ENCODE measurements at regions not wholly inside any gene's neighbourhood (a gene's known extent, or its start where the extent isn't known, plus 50 kb on each side); places are given as distances from the start of the nearest gene placed in this dataset.

GRCh38 chr5:179422908-179423481 lies 77.7 kb upstream of the ADAMTS2 start:
- DNase-seq = no peak

GRCh38 chr5:179422213-179422855 lies 77.1 kb upstream of the ADAMTS2 start:
- no peak for DNase-seq

- no peak for DNase-seq
These were observed 76.1 kb upstream of the ADAMTS2 start for GRCh38 chr5:179421144-179421901.

DNA sequence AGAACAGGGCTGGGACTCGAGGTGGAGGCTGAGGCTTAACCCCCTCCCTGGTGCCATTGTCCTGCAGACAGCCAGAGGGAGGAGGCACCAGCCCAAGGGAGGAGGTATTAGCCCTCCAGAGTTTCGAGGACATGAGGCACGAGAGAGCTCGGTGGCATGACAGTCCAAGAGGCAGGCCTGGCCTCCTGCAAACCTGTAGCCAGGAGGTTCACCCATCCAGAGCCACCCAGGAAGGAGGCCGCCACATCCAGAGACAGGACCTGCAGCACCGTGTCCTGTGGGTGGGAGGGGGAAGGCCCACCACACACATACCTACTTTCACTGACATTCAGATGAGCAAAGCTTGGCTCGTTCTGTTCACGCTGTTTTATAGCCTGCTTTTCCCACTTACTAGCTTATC lies 75.2 kb upstream of the ADAMTS2 start:
- no peak for DNase-seq

DNA sequence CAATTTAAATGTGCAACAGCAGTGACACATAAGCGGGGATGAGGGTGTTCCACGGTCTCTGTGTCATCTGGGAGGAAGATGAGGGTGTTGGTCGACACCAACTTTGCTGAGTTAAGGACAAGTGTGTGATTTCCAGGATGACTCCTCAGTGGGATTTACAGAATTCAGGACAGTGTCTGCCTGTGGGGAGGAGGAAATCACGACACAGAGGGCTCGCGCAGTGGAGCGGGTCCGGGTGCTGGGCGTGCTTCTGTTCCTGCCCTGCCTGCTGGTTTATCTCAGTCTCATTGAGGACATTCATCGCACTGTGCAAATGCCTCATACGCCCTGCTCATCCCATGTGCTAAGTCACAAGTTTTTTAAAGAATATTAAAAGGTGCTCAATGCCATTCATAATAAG lies 73.7 kb upstream of the ADAMTS2 start:
- no peak for DNase-seq

DNA sequence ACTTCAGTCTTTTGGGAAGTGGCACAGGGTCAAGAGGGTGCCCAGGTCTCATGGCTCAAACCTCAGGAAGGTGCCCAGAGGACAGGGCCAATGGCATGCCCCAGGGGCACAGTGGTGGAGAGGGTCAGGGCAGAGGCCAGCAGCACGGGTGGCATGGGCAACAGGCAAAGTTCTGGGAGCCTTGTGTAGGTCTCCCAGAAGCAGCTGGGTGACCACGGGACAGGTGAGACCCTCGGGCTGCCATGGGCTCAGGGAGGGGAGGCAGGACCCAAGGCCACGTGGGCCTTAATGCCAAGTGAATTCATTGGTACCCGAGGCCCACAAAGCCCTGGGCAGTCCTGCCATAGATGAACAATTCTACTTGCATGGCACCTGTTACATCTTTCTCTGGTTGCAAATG lies 72.4 kb upstream of the ADAMTS2 start:
- no peak for DNase-seq

- no peak for DNase-seq
These were observed 71.8 kb upstream of the ADAMTS2 start for GRCh38 chr5:179417016-179417415.

- no peak for DNase-seq
These were observed 71.0 kb upstream of the ADAMTS2 start for GRCh38 chr5:179416114-179416822.

DNA sequence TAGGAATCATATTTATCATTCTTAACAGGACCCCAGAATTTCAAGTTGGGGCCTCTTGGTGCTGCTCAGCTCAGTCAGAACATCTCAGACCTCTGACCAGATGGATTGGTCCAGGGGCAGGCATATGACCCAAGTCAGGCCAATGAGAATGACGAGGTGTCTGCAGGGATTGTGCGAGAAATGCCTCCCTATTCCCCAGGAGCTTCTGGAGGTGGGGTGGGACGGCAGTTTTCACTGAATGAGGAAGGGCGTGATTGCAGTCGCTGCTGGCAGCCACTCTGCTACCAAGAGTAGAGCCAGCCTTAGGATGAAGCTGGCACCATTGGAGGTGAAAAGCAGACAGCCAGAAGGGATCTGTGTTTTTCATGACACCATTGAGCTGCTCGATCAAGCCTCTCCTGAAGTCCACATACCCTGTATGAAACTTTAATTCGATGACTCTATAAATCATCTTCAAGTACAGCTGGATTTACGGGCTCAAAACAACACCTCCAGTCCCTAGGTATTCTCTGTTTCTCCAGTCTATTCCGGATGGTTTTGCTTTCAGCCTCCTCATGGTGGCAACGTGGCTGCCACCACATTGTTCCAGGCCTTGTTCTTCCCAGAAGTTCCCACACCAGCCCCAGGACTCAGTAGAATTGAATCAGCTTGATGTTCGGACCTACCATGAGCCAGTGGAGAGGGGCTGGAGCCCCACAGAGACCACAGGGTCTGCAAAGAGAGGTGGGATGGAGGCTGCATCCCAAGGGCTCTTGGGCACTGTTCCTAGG lies 70.2 kb upstream of the ADAMTS2 start:
- no peak for DNase-seq

GRCh38 chr5:179414459-179415261 lies 69.4 kb upstream of the ADAMTS2 start:
- no peak for DNase-seq

GRCh38 chr5:179413711-179414458 lies 68.6 kb upstream of the ADAMTS2 start:
- no peak for DNase-seq

GRCh38 chr5:179413086-179413690 lies 67.9 kb upstream of the ADAMTS2 start:
- no peak for DNase-seq

DNA sequence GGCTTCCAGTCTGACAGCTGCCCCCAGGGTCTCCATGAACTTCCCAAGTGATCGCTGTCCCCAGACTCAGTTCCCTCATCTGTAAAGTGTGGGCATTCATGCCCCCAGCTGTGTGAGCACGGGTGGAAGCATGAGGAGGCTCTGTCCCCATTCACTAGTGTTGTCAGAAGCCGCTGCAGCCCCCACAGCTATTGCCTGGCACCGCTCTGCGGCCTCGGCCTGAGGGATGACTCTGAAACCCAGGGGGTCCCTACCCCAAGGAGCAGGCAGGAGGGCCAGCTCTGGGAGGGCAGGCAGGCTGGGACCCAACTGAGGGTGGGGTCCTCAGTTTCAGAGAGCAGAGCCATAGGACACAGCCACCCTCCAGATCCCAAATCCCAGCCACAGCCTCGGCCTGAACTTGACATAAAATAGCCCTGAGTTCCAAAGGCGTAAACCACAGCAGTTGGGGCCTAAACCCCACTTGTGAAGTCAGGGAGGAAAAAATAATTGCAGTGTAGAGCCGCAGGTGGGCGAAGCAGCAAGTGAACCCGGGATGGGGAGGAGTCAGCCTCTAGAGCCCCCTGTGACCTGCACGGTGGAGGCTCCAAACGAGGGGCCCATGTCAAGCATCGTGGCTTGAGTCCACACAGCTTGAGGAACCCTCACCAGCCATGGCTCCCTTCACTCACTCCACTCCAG lies 66.0 kb upstream of the ADAMTS2 start:
- no peak for DNase-seq

DNA sequence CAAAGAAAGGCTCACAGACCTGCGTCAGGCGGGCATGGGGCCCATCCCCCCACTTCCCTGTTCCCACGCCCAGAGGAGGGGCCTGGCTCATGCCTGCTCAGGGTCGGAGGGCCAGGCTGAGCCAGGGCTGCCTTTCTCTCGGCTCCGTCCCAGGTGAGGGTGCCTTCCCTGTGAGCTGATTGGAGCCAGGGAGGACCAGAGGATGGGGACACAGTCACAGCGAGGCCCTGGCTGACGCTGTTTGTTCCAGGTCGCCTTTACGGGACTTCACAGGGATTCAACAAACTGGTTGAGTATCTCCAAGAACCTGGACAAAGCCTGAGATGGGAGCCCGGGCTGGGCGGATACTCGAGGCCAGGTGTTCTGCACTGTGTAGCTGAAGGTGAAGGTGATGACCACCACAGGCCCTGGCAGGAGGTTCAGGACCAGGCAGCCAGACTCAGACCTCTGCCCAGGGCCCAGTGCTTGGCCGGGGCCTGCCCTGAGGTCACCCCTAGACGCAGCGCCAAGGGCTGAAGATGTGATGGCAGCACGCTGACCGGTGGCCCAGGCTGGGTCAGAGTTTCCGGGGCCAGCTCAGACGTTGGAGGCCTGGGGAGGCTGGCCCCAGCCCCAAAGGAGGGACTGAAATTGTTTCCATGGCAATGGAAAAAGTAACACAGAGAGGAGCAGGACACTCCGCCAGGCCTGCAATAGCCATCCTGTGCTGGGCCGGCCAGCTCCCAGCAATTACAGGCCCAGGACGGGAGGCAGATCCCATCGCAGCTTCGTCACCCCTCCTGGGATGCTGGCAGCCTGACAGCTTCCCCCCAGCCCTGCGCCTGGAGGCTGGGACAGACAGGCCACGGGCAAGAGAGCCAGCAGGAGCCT lies 65.3 kb upstream of the ADAMTS2 start:
- no peak for DNase-seq

DNA sequence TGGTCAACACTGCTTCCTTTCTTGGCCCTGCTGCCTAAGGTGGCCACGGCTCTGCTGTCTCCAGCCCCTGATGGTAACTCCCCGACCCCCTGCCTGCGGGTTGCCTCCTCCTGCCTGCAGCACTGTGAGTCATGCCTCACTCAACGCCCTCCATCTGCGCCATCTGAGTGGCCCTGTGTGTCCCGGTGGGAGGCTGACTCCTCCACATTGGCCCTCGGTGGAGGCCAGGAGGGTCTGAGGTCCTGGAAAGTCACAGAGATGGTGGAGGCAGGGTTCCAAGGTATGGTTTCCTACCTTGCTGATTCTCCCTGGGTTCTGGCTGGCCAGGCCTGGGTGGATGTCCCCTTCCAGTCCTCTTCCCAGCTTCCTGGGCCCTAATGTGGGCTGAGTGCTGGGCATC lies 64.5 kb upstream of the ADAMTS2 start:
- DNase-seq = no peak

- no peak for DNase-seq
These were observed 63.4 kb upstream of the ADAMTS2 start for GRCh38 chr5:179408611-179409010.

- DNase-seq = no peak
These were observed 62.2 kb upstream of the ADAMTS2 start for GRCh38 chr5:179407191-179408175.

All from inflammatory macrophage treated with lipopolysaccharide for 4 hours (primary cell).